CD1c-positive myeloid dendritic cell (primary cell): ENCODE measurements at regions not wholly inside any gene's neighbourhood (a gene's known extent, or its start where the extent isn't known, plus 50 kb on each side); places are given as distances from the start of the nearest gene placed in this dataset.
"Not testable (repeated sequence)": the region's sequence is repeated elsewhere in the genome, so short reads cannot be mapped to it uniquely, and the experiment has no call there.

Source experiments
- DNase-seq: peaks from one replicate; pipeline ENCODE4 v3.0.0-alpha.2; 2016; ENCODE audit errors: extremely low spot score

- no peak for DNase-seq
Measured at GRCh38 chr6:113655761-113656160, 201.4 kb upstream of the MARCKS start.

- no peak for DNase-seq
Measured at GRCh38 chr6:113659762-113660404, 197.3 kb upstream of the MARCKS start.

GRCh38 chr6:113660819-113661218 is 196.3 kb upstream of the MARCKS start:
- no peak for DNase-seq

- DNase-seq: peak; percentile 27
Measured at GRCh38 chr6:113662093-113662665, 195.0 kb upstream of the MARCKS start.

- no peak for DNase-seq
Measured at GRCh38 chr6:113662688-113663333, 194.3 kb upstream of the MARCKS start.

- DNase-seq: no peak
Measured at GRCh38 chr6:113664909-113665308, 192.2 kb upstream of the MARCKS start.

GRCh38 chr6:113668641-113669408 is 188.3 kb upstream of the MARCKS start:
- DNase-seq: no peak

GRCh38 chr6:113669606-113670005 is 187.5 kb upstream of the MARCKS start:
- no peak for DNase-seq

- DNase-seq: peak; percentile 45
Measured at GRCh38 chr6:113671421-113671820, 185.7 kb upstream of the MARCKS start.

GRCh38 chr6:113672491-113673149 is 184.5 kb upstream of the MARCKS start:
- no peak for DNase-seq

- no peak for DNase-seq
Measured at GRCh38 chr6:113674075-113674474, 183.1 kb upstream of the MARCKS start.

- no peak for DNase-seq
Measured at GRCh38 chr6:113676057-113676456, 181.1 kb upstream of the MARCKS start.

GRCh38 chr6:113676968-113677367 is 180.2 kb upstream of the MARCKS start:
- no peak for DNase-seq

- DNase-seq: no peak
Measured at GRCh38 chr6:113679051-113679450, 178.1 kb upstream of the MARCKS start.

GRCh38 chr6:113680301-113680700 is 176.8 kb upstream of the MARCKS start:
- DNase-seq: no peak

- DNase-seq: no peak
Measured at GRCh38 chr6:113683968-113684367, 173.2 kb upstream of the MARCKS start.

GRCh38 chr6:113684382-113684901 is 172.7 kb upstream of the MARCKS start:
- no peak for DNase-seq

GRCh38 chr6:113686049-113686448 is 171.1 kb upstream of the MARCKS start:
- no peak for DNase-seq

GRCh38 chr6:113689620-113690019 is 167.5 kb upstream of the MARCKS start:
- not testable (repeated sequence) for DNase-seq

- peak; percentile 31 for DNase-seq
Measured at GRCh38 chr6:113690281-113691259, 166.6 kb upstream of the MARCKS start.

- no peak for DNase-seq
Measured at GRCh38 chr6:113691260-113691656, 165.9 kb upstream of the MARCKS start.
